GM13976 (cell line): ENCODE measurements at regions not wholly inside any gene's neighbourhood (a gene's known extent, or its start where the extent isn't known, plus 50 kb on each side); places are given as distances from the start of the nearest gene placed in this dataset.

Experiments used
- DNase-seq: peaks from one replicate; pipeline ENCODE4 v3.0.0; 2012; ENCODE audit warnings: low spot score
- in situ Hi-C: fragments of 300-500 bp; cut with MboI; formaldehyde crosslinking; loops from one replicate; pipeline ENCODE4 v1.12.0; 2022; ENCODE audit warnings: low sequenced_read_pairs, mixed read lengths, inconsistent platforms; ENCODE audit not compliant: unreplicated experiment
- TF ChIP-seq, protein P1 (sequence below): IDR thresholded peaks from 2 replicates; pipeline ENCODE4 v1.5.1; 2012; ENCODE audit warnings: borderline replicate concordance, mild to moderate bottlenecking; ENCODE audit not compliant: insufficient read depth; ENCODE audit errors: extremely low read depth, missing control alignments, control extremely low read depth

- TF ChIP-seq, protein P1, sequence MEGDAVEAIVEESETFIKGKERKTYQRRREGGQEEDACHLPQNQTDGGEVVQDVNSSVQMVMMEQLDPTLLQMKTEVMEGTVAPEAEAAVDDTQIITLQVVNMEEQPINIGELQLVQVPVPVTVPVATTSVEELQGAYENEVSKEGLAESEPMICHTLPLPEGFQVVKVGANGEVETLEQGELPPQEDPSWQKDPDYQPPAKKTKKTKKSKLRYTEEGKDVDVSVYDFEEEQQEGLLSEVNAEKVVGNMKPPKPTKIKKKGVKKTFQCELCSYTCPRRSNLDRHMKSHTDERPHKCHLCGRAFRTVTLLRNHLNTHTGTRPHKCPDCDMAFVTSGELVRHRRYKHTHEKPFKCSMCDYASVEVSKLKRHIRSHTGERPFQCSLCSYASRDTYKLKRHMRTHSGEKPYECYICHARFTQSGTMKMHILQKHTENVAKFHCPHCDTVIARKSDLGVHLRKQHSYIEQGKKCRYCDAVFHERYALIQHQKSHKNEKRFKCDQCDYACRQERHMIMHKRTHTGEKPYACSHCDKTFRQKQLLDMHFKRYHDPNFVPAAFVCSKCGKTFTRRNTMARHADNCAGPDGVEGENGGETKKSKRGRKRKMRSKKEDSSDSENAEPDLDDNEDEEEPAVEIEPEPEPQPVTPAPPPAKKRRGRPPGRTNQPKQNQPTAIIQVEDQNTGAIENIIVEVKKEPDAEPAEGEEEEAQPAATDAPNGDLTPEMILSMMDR = no peak
- in situ Hi-C loops = no loop called here
- DNase-seq = no peak
Measured at GRCh38 chr15:70602834-70603560, 160.4 kb downstream of the UACA start.

- in situ Hi-C loops = no loop called here
- TF ChIP-seq, protein P1 = no peak
- DNase-seq = no peak
Measured at GRCh38 chr15:70602281-70602680, 161.1 kb downstream of the UACA start.

- DNase-seq = no peak
- TF ChIP-seq, protein P1 = no peak
- in situ Hi-C loops = no loop called here
Measured at GRCh38 chr15:70597945-70598344, 165.4 kb downstream of the UACA start.

GRCh38 chr15:70597056-70597603 is 166.2 kb downstream of the UACA start:
- TF ChIP-seq, protein P1 = no peak
- in situ Hi-C loops = no loop called here
- DNase-seq = no peak

DNA sequence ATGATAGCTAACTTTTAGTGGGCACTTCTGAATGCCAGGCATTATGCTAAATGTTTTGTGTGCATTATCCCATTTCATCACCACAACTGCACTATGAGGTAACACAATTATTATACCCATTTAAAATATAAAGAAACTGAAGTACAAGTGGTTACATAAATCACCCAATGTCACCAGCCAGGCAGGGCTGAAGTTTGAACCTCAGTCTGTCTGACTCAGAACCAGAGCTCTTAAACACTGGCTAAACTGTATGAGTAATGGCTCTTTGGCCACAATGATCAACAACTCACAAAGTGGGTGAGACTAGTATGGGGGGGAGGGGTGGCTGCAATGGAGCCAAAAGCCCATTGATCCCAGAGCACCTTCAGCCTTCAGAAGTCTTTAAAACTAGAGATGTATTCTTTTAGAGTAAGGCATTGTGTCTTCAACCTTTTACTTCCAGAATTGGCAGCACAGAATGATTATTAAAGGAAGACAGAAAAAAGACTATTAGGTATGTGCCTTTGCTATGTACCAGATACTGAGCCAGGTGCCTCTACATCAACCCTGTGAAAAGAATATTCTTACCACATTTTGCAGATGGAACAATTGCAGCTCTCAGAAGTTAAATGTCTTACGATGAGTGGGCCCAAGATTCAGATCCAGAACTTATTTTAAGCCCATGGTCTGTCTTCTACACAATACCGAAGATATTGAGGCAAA is 166.9 kb downstream of the UACA start:
- no peak for DNase-seq
- in situ Hi-C loops = no loop called here
- TF ChIP-seq, protein P1 = no peak

- TF ChIP-seq, protein P1 = no peak
- DNase-seq = no peak
- in situ Hi-C loops = no loop called here
Measured at GRCh38 chr15:70593795-70594194, 169.6 kb downstream of the UACA start.
